HUDEP-2 (cell line): ENCODE measurements at regions not wholly inside any gene's neighbourhood (a gene's known extent, or its start where the extent isn't known, plus 50 kb on each side); places are given as distances from the start of the nearest gene placed in this dataset.
"Not testable (repeated sequence)": the region's sequence is repeated elsewhere in the genome, so short reads cannot be mapped to it uniquely, and the experiment has no call there.

Source experiments
- DNase-seq, 76 experiments: peaks; one replicate each; lab custom pipeline; 2025; ENCODE audit not compliant: unreplicated experiment in 76 of 76; lab: John Stamatoyannopoulos, UW

GRCh38 chr1:98575955-98576354, 85.6 kb upstream of the SNX7 start:
- no peak for DNase-seq

- no peak for DNase-seq
Measured at GRCh38 chr1:98565951-98566350, 95.6 kb upstream of the SNX7 start.

DNA sequence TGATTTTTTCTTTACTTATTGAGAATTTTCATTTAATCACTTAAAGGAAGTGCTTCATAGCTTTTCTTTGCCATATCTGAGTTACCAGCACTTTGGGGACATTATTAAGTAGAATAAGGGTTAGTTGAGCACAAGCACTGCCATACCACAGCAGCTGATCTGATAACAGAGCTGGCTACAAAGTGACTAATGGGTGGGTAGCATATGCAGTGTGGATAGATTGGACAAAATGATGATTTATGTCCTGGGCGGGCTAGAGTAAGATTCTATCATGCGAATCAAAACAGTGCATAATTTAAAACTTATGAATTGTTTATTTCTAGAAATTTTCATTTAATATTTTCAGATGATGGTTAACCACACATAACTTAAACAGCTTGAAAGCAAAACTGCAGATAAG, 102.2 kb upstream of the SNX7 start:
- no peak for DNase-seq

GRCh38 chr1:98557895-98558294, 103.6 kb upstream of the SNX7 start:
- no peak for DNase-seq

- peak in 4 of 76 experiments; percentile 1 for DNase-seq
Measured at GRCh38 chr1:98556521-98557158, 104.9 kb upstream of the SNX7 start.

GRCh38 chr1:98555814-98556213, 105.7 kb upstream of the SNX7 start:
- no peak for DNase-seq

DNA sequence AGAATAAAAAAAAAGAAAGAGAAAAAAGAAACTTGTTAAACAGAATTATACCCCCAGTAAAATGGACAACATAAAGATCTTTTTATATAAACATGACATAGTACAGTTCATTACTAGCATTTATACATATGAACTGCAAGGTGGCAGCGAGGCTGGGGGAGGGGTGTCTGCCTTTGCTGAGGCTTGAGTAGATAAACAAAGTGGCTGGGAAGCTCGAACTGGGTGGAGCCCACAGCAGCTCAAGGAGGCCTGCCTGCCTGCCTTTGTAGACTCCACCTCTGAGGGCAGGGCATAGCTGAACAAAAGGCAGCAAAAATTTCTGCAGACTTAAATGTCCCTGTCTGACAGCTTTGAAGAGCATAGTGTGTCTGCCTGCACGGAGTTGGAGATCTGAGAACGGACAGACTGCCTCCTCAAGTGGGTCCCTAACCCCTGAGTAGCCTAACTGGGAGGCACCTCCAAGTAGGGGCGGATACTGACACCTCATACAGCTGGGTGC, 108.9 kb upstream of the SNX7 start:
- peak in 1 of 76 experiments; percentile 0 for DNase-seq

- no peak for DNase-seq
Measured at GRCh38 chr1:98550076-98550475, 111.4 kb upstream of the SNX7 start.

- no peak for DNase-seq
Measured at GRCh38 chr1:98546319-98546718, 115.2 kb upstream of the SNX7 start.

- DNase-seq: no peak
Measured at GRCh38 chr1:98538106-98538505, 123.4 kb upstream of the SNX7 start.

DNA sequence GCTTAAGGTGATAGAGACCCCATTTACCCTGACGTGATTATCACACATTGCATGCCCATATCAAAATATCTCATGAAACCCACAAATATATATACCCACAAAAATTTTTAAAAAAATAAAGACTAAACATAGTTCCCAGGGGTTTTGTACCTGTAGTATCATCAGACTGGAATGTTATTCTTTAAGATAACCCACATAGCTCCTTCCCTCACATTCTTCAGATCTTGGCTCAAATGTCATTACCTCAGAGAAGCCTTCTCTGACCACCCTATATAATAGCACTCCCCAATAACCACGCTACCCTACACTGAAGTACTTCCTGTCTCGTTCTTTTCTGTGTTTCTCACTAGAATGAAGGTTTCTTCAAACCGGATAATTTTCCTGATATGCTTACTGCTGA, 138.3 kb upstream of the SNX7 start:
- no peak for DNase-seq

DNA sequence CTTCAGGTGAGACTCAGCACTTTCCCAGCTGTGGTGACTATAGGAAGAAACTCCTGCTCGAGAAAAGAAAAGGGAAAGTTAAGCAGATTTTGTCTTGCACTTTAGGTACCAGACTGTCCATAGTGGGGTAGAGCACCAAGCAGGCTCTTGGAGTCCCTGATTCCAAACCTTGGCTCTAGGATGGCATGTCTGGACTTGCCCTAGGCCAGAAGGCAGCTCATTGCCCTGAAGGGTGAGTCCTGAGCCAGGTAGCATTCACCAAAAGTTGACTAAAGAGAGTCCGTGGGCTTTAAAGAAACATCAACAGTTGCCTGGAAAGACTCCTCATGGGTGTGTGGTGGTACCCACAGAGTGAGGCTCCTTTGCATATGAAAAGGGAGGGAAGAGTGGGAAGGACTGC, 145.2 kb upstream of the SNX7 start:
- DNase-seq: no peak

- DNase-seq: no peak
Measured at GRCh38 chr1:98515744-98516143, 145.8 kb upstream of the SNX7 start.

DNA sequence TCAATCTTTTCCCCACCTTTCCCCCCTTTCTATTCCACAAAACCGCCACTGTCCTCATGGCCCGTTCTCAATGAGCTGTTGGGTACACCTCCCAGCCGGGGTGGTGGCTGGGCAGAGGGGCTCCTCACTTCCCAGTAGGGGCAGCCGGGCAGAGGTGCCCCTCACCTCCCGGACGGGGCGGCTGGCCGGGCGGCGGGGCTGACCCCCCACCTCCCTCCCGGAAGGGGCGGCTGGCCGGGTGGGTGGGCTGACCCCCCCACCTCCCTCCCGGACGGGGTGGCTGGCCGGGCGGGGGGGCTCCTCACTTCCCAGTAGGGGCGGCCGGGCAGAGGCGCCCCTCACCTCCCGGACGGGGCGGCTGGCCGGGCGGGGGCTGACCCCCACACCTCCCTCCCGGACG, 149.3 kb upstream of the SNX7 start:
- DNase-seq: not testable (repeated sequence)

GRCh38 chr1:98503771-98504170, 157.8 kb upstream of the SNX7 start:
- no peak for DNase-seq

DNA sequence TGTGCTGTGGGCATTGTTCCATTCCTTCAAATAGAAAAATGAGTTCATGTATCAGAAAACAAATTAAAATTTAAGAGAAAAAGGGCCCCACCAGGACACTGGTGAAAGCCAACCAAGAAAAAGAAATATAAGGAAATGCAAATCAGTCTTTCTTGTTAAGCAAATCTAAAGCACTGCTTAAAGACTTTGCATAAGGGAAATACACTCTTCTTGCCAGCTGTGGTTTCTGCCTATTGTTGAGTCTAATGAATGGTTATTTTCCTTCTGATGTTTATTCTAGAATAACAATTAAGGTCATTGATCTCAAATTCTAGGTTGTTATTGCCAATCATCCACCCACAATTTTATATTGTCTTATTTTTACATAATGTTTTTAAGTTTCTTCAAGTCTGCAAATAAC, 158.6 kb upstream of the SNX7 start:
- no peak for DNase-seq

DNA sequence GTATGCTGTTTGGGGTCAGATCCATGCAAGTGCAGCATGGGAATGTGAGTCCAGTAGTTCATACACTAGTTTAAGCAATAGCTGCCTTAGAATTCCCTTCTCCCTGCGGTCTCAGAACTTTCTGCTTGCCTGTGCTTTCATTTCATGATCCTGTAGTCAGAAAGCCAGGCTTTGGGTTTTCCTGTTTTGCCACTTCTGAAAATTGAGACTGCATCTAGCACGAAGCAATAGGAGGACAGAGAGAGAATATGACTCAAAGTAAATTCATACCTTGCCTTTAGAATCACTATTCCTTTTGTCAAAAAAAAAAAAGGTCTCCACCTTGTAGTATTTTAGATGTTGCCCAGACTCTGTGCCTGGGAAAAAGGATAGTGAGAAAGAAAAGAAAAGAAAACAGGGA, 161.2 kb upstream of the SNX7 start:
- no peak for DNase-seq

DNA sequence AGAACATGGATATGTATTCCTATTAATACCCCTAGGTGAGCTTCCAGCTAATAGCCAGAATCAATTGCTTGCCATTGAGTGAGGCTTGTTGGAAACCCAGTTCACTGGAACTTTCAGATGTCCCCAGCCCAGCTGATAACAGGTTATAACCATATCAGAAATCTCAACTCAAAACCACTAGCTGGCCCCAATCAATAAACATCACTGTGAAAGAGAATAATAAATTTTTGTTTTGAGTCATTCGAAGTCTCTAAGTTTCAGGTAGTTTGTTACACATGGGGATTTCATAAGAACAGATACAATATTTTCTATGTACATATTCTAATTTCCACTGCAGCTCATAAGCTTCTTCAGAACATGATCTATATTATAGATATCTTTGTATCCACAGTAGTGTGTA, 162.9 kb upstream of the SNX7 start:
- DNase-seq: no peak

- DNase-seq: no peak
Measured at GRCh38 chr1:98497497-98497896, 164.0 kb upstream of the SNX7 start.

- DNase-seq: no peak
Measured at GRCh38 chr1:98496256-98496995, 165.1 kb upstream of the SNX7 start.

GRCh38 chr1:98493469-98493868, 168.1 kb upstream of the SNX7 start:
- no peak for DNase-seq

GRCh38 chr1:98490099-98490498, 171.4 kb upstream of the SNX7 start:
- DNase-seq: no peak
